ENCODE measurements at regions not wholly inside any gene's neighbourhood (a gene's known extent, or its start where the extent isn't known, plus 50 kb on each side); places are given as distances from the start of the nearest gene placed in this dataset.

- TF ChIP-seq CTCF (conservative IDR thresholded peaks at IDR 0.05; ENCODE audit: low read depth in 2 of 2) (no peak), CREB1 (CRISPR knock-in tag; IDR thresholded peaks at IDR 0.05; ENCODE audit: low read depth) (no peak)
These were observed 127.0 kb upstream of the NLRP1 start for GRCh38 chr17:5711344-5711743.
